ENCODE measurements at regions not wholly inside any gene's neighbourhood (a gene's known extent, or its start where the extent isn't known, plus 50 kb on each side); places are given as distances from the start of the nearest gene placed in this dataset.

- Histone ChIP-seq H2BK120ac (ENCODE audit: low read depth, low read length, poor library complexity, severe bottlenecking) (no peak overlapping the region), H2AFZ (ENCODE audit: low read length) (no peak overlapping the region), H3K4me2 (ENCODE audit: insufficient read depth, insufficient read length, low read length) (no peak overlapping the region), H3K4me1 (ENCODE audit: insufficient read depth, low read length) (no peaks in the 10 kb centered on the region), H4K91ac (ENCODE audit: insufficient read length, low read depth, low read length) (no peak overlapping the region), H3K79me2 (ENCODE audit: insufficient read depth, low read length) (no peaks in the 10 kb centered on the region), H3T11ph (ENCODE audit: low read length) (no peak overlapping the region), H2BK20ac (ENCODE audit: low read depth, low read length, poor library complexity, severe bottlenecking) (no peak overlapping the region), H3K9ac (ENCODE audit: extremely low read depth, insufficient read length, low read length) (no peak overlapping the region), H3K79me1 (ENCODE audit: insufficient read depth, low read depth, low read length, poor library complexity, severe bottlenecking) (no peaks in the 10 kb centered on the region), H4K20me1 (ENCODE audit: control insufficient read depth, insufficient read depth, insufficient read length) (no peaks in the 10 kb centered on the region), H2BK12ac (ENCODE audit: insufficient read length, low read depth, low read length) (no peak overlapping the region), H2BK5ac (ENCODE audit: insufficient read length, low read length) (no peak overlapping the region), H3K27ac (ENCODE audit: insufficient read length, low read depth, low read length) (no peak overlapping the region), H3K56ac (ENCODE audit: insufficient read length, low read depth, low read length) (no peak overlapping the region), H2AK5ac (ENCODE audit: insufficient read length, low read length) (no peak overlapping the region), H4K5ac (ENCODE audit: insufficient read length, low read depth, low read length) (no peak overlapping the region), H3K27me3 (ENCODE audit: insufficient read depth, low read length) (no peaks in the 10 kb centered on the region), H4K8ac (replicated peaks; ENCODE audit: insufficient read length, low read depth, low read length) (no peak overlapping the region), H2BK15ac (ENCODE audit: low read depth, low read length) (no peak overlapping the region), H3K14ac (ENCODE audit: insufficient read depth, low read length) (no peak overlapping the region), H3K23me2 (ENCODE audit: insufficient read length, low read depth, low read length, poor library complexity, severe bottlenecking) (no peaks in the 10 kb centered on the region), H3K4ac (ENCODE audit: low read depth, low read length) (no peak overlapping the region), H3K9me3 (ENCODE audit: control insufficient read depth, low read depth, low read length) (no peaks in the 10 kb centered on the region), H3K18ac (ENCODE audit: insufficient read length, low read depth, low read length) (no peak overlapping the region), H3K23ac (ENCODE audit: insufficient read length, low read depth, low read length) (no peak overlapping the region)
- H3K9me3 Mint-ChIP-seq: peaks cover 2 to 6% of the 10 kb centered on the region in 2 experiments; a peak in 2 of 5 replicates
- no peaks in the 10 kb centered on the region for H3K4me1 Mint-ChIP-seq
- no peak for DNase-seq
- no peaks in the 10 kb centered on the region for H3K36me3 Mint-ChIP-seq (ENCODE audit: insufficient read depth in 1 of 3, low read depth in 3 of 3)
- TF ChIP-seq, protein P1, sequence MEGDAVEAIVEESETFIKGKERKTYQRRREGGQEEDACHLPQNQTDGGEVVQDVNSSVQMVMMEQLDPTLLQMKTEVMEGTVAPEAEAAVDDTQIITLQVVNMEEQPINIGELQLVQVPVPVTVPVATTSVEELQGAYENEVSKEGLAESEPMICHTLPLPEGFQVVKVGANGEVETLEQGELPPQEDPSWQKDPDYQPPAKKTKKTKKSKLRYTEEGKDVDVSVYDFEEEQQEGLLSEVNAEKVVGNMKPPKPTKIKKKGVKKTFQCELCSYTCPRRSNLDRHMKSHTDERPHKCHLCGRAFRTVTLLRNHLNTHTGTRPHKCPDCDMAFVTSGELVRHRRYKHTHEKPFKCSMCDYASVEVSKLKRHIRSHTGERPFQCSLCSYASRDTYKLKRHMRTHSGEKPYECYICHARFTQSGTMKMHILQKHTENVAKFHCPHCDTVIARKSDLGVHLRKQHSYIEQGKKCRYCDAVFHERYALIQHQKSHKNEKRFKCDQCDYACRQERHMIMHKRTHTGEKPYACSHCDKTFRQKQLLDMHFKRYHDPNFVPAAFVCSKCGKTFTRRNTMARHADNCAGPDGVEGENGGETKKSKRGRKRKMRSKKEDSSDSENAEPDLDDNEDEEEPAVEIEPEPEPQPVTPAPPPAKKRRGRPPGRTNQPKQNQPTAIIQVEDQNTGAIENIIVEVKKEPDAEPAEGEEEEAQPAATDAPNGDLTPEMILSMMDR (conservative IDR thresholded peaks at IDR 0.05): no peak
- H3K27ac Mint-ChIP-seq: no peak overlapping the region
- WGBS (ENCODE audit: extremely low coverage, insufficient read length, low lambda C conversion rate): no CpG with 5 or more reads among the region's 1 CpG
- H3K27me3 Mint-ChIP-seq (ENCODE audit: low read depth): no peaks in the 10 kb centered on the region
- H3K4me3 Mint-ChIP-seq: no peak overlapping the region
Observed at GRCh38 chr4:85244638-85245037, 230.3 kb upstream of the ARHGAP24 start.

Data from H9 (cell line).